Calu3 (cell line): ENCODE measurements at regions not wholly inside any gene's neighbourhood (a gene's known extent, or its start where the extent isn't known, plus 50 kb on each side); places are given as distances from the start of the nearest gene placed in this dataset.

Experiments used
- BruUV-seq: library from RNA; stranded (reverse); fragments of 400-500 nt; replicated peaks from 2 replicates; lab custom pipeline; 2021; lab: Mats Ljungman, UMichigan
- CTCF ChIA-PET: fragments of 300-600 bp; sonication (Branson Sonifier 250); formaldehyde crosslinking; loops from one replicate; lab custom pipeline; 2022; ENCODE audit warnings: antibody characterized with exemption; lab: Charles Lee
- DNase-seq: peaks from one replicate; pipeline ENCODE4 v3.0.0; 2022
- H3K27ac Mint-ChIP-seq: one replicate; pipeline ENCODE4 v1.8.0; 2022; ENCODE audit warnings: mixed read lengths; ENCODE audit not compliant: unreplicated experiment
- H3K27me3 Mint-ChIP-seq: one replicate; pipeline ENCODE4 v1.8.0; 2022; ENCODE audit warnings: mixed read lengths; ENCODE audit not compliant: unreplicated experiment
- H3K36me3 Mint-ChIP-seq: one replicate; pipeline ENCODE4 v1.8.0; 2022; ENCODE audit warnings: mild to moderate bottlenecking, moderate library complexity, mixed read lengths; ENCODE audit not compliant: insufficient read depth, unreplicated experiment
- H3K4me1 Mint-ChIP-seq: one replicate; pipeline ENCODE4 v1.8.0; 2022; ENCODE audit warnings: mild to moderate bottlenecking, low read depth, mixed read lengths; ENCODE audit not compliant: unreplicated experiment
- H3K4me3 Mint-ChIP-seq: one replicate; pipeline ENCODE4 v1.8.0; 2022; ENCODE audit warnings: mild to moderate bottlenecking, low read depth, moderate library complexity, mixed read lengths; ENCODE audit not compliant: unreplicated experiment
- H3K9me3 Mint-ChIP-seq: one replicate; pipeline ENCODE4 v1.8.0; 2022; ENCODE audit warnings: low read depth, mixed read lengths; ENCODE audit not compliant: unreplicated experiment
- intact Hi-C: fragments of 100-400 bp; cut with micrococcal nuclease; formaldehyde crosslinking; loops from one replicate; pipeline ENCODE4 v1.10.0; 2022; ENCODE audit not compliant: unreplicated experiment
- TF ChIP-seq, protein P1 (sequence below): fragments of 200-600 bp; IDR thresholded peaks from one replicate; pipeline ENCODE4 v1.8.0; 2022; ENCODE audit warnings: antibody characterized with exemption; ENCODE audit not compliant: unreplicated experiment

DNA sequence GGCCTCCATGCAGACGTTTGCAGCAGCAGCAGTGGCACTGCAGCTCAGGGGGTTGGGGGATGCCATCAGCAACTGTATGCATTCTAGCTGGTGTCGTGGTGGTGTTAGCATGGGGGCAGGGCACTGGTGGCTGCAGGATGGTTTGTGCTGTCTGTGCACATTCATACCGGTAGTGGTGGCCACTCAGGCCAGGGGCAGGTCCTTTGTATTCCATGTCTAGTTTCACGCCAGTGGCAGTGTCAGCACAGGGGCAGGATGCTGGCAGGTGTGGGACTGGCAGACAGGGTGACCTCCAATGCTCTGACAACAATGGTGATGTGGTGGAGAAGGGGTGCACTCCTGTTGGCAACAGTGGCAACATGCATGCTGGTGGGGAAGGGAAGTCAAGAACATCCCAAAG, 194.2 kb upstream of the LRRC7 start:
- H3K36me3 Mint-ChIP-seq: no peaks in the 10 kb centered on the region
- H3K9me3 Mint-ChIP-seq: peaks cover 6% of the 10 kb centered on the region
- TF ChIP-seq, protein P1, sequence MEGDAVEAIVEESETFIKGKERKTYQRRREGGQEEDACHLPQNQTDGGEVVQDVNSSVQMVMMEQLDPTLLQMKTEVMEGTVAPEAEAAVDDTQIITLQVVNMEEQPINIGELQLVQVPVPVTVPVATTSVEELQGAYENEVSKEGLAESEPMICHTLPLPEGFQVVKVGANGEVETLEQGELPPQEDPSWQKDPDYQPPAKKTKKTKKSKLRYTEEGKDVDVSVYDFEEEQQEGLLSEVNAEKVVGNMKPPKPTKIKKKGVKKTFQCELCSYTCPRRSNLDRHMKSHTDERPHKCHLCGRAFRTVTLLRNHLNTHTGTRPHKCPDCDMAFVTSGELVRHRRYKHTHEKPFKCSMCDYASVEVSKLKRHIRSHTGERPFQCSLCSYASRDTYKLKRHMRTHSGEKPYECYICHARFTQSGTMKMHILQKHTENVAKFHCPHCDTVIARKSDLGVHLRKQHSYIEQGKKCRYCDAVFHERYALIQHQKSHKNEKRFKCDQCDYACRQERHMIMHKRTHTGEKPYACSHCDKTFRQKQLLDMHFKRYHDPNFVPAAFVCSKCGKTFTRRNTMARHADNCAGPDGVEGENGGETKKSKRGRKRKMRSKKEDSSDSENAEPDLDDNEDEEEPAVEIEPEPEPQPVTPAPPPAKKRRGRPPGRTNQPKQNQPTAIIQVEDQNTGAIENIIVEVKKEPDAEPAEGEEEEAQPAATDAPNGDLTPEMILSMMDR: no peak
- CTCF ChIA-PET: no interaction called here
- no peaks in the 10 kb centered on the region for H3K4me1 Mint-ChIP-seq
- no peak for DNase-seq
- BruUV-seq: no TSS peak
- intact Hi-C loops: loop anchor here (10.0 kb wide), 1 partner anchor 331 kb away; no protein-coding TSS in a partner anchor
- no peak overlapping the region for H3K4me3 Mint-ChIP-seq
- H3K27me3 Mint-ChIP-seq: no peaks in the 10 kb centered on the region
- no peak overlapping the region for H3K27ac Mint-ChIP-seq

DNA sequence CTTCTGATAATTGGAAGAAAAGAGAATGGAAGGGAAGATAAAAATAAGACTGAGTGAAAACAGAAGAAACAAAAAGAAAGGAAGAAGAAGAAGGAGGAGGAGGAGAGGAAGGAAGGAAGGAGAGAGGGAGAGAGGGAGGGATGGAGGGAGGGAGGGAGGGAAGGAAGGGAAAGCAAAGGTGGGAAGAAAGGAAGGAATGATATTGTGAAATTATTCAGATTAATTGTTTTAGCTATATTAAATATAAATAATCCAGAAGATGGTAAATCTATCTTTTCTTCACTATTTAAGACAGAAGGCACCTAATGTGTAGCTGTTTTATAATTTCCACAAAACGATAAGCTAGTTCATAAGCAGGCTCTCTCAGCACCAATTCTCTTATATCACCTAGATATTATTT, 191.3 kb upstream of the LRRC7 start:
- no peak for DNase-seq
- Mint-ChIP-seq H3K27me3 (no peaks in the 10 kb centered on the region), H3K36me3 (no peaks in the 10 kb centered on the region), H3K9me3 (peaks cover 3% of the 10 kb centered on the region), H3K27ac (no peak overlapping the region), H3K4me1 (no peaks in the 10 kb centered on the region), H3K4me3 (no peak overlapping the region)
- TF ChIP-seq, protein P1: no peak
- no TSS peak for BruUV-seq
- CTCF ChIA-PET: no interaction called here
- intact Hi-C loops: loop anchor here (10.0 kb wide), 1 partner anchor 328 kb away; no protein-coding TSS in a partner anchor

DNA sequence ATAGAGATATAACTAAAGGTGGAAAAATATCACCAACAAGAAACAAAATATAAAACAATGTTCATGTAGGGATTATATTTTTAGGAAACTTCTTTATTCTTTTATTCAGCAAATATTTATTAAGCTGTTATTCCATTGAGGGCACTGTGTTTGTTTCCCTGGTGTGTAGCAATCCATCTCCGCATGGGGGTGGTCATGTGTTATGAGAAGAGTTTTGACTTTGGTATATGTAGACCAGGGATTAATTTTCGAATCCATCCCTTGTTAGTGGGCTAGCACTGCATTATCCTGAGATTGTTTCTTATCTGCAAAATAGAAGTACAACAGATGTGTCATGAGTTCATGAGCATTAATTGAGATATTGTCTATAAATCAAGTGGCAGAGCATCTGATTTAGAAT, 190.2 kb upstream of the LRRC7 start:
- no peaks in the 10 kb centered on the region for H3K4me1 Mint-ChIP-seq
- peaks cover 6% of the 10 kb centered on the region for H3K9me3 Mint-ChIP-seq
- intact Hi-C loops: loop anchor here (10.0 kb wide), 1 partner anchor 327 kb away; no protein-coding TSS in a partner anchor
- H3K27ac Mint-ChIP-seq: no peak overlapping the region
- CTCF ChIA-PET: no interaction called here
- TF ChIP-seq, protein P1: no peak
- no peak for DNase-seq
- H3K36me3 Mint-ChIP-seq: no peaks in the 10 kb centered on the region
- no peak overlapping the region for H3K4me3 Mint-ChIP-seq
- H3K27me3 Mint-ChIP-seq: no peaks in the 10 kb centered on the region
- BruUV-seq: no TSS peak

DNA sequence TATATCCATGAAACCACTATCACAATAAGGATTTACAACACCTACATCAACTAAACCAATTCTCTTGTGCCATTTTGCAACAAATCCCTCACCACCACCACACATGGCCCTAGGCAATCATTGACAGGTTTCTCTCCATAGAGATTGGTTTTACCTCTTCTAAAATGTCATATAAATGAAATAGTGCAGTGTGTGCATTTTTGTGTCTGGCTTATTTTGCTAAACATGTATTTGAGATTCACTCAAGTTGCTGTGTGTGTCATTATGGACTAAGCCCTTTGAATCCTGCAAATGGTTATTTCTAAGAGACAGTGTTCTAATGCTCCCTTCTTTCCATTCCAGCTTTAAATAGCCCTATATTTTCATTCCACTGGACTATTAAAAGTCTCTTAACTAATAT, 179.7 kb upstream of the LRRC7 start:
- Mint-ChIP-seq H3K9me3 (peaks cover 10% of the 10 kb centered on the region), H3K27me3 (no peaks in the 10 kb centered on the region), H3K36me3 (no peaks in the 10 kb centered on the region), H3K27ac (no peak overlapping the region), H3K4me1 (no peaks in the 10 kb centered on the region), H3K4me3 (no peak overlapping the region)
- DNase-seq: no peak
- intact Hi-C loops: no loop called here
- BruUV-seq: no TSS peak
- CTCF ChIA-PET: no interaction called here
- TF ChIP-seq, protein P1: no peak
